H1 (cell line): ENCODE measurements at regions not wholly inside any gene's neighbourhood (a gene's known extent, or its start where the extent isn't known, plus 50 kb on each side); places are given as distances from the start of the nearest gene placed in this dataset.

Experiments used
- CTCF ChIA-PET: fragments of 300-600 bp; sonication (Branson Sonifier 250); formaldehyde crosslinking; loops from one replicate; lab custom pipeline; 2021; ENCODE audit not compliant: partially characterized antibody; lab: Charles Lee
- POLR2A ChIA-PET: fragments of 300-600 bp; sonication (Branson Sonifier 250); formaldehyde crosslinking; loops from one replicate; lab custom pipeline; 2021; ENCODE audit warnings: inconsistent platforms; ENCODE audit not compliant: partially characterized antibody; lab: Charles Lee
- DNase-seq, 2 experiments: peaks; one replicate each; pipeline versions ENCODE4 v3.0.0 to v3.0.0-alpha.2; 2010 to 2022; ENCODE audit warnings: low spot score in 2 of 2, low read depth in 1 of 2, mixed read lengths in 1 of 2
- FAIRE-seq: peaks from 2 replicates; lab custom pipeline; 2011; peaks lifted over from hg19 to GRCh38; lab: Jason Lieb, UNC
- H2AFZ ChIP-seq: 2 replicates; pipeline ENCODE4 v1.8.1; 2012; ENCODE audit warnings: low read length, inconsistent platforms
- H2AK5ac ChIP-seq: 2 replicates; pipeline ENCODE4 v1.6.1; 2013; ENCODE audit warnings: low read depth, low read length
- H2BK120ac ChIP-seq: replicated peaks from 2 replicates; pipeline ENCODE3; 2013; ENCODE audit warnings: low read depth, low read length, inconsistent platforms
- H2BK12ac ChIP-seq: 2 replicates; pipeline ENCODE4 v1.6.1; 2013; ENCODE audit warnings: low read depth, low read length
- H2BK15ac ChIP-seq: 2 replicates; pipeline ENCODE4 v1.6.1; 2013; ENCODE audit warnings: low read length
- H2BK20ac ChIP-seq: 2 replicates; pipeline ENCODE4 v1.6.1; 2013; ENCODE audit warnings: low read length
- H2BK5ac ChIP-seq: 2 replicates; pipeline ENCODE4 v1.6.1; 2013; ENCODE audit warnings: low read depth, low read length
- H3K14ac ChIP-seq: 2 replicates; pipeline ENCODE4 v1.6.1; 2013; ENCODE audit warnings: inconsistent platforms; ENCODE audit not compliant: insufficient read length
- H3K18ac ChIP-seq: 2 replicates; pipeline ENCODE4 v1.6.1; 2013; ENCODE audit warnings: low read length; ENCODE audit errors: extremely low read depth
- H3K23ac ChIP-seq: 2 replicates; pipeline ENCODE4 v1.6.1; 2013; ENCODE audit warnings: inconsistent platforms; ENCODE audit not compliant: insufficient read length
- H3K23me2 ChIP-seq: 2 replicates; pipeline ENCODE4 v1.6.1; 2013; ENCODE audit warnings: low read depth, low read length
- H3K27ac ChIP-seq: 2 replicates; pipeline ENCODE4 v1.6.1; 2011; ENCODE audit warnings: low read depth, low read length, inconsistent platforms
- H3K27me3 ChIP-seq, 4 experiments: replicated peaks in 1 of 4; 1 replicate in 1 of 4; 2 replicates in 3 of 4; pipeline versions ENCODE4 v1.6.1 to v1.8.1; 2011 to 2013; ENCODE audit warnings: low read length in 3 of 4, mild to moderate bottlenecking in 3 of 4, inconsistent platforms in 2 of 4, mixed read lengths in 2 of 4, moderate library complexity in 1 of 4; ENCODE audit not compliant: control insufficient read depth in 3 of 4, insufficient read depth in 3 of 4; ENCODE audit errors: extremely low read depth in 1 of 4
- H3K36me3 ChIP-seq, 4 experiments: 2 replicates each; pipeline versions ENCODE4 v1.6.1 to v1.8.1; 2011 to 2013; ENCODE audit warnings: mild to moderate bottlenecking in 4 of 4, low read length in 3 of 4, moderate library complexity in 2 of 4, control low read depth in 1 of 4, inconsistent platforms in 1 of 4; ENCODE audit not compliant: insufficient read depth in 4 of 4, control insufficient read depth in 2 of 4
- H3K4ac ChIP-seq: replicated peaks from 2 replicates; pipeline ENCODE3; 2013; ENCODE audit warnings: low read length, low read depth, mixed read lengths, inconsistent platforms; ENCODE audit not compliant: insufficient read length
- H3K4me1 ChIP-seq, 4 experiments: replicated peaks in 1 of 4; 1 replicate in 1 of 4; 2 replicates in 3 of 4; pipeline versions ENCODE4 v1.6.1 to v1.8.1; 2011 to 2013; ENCODE audit warnings: low read length in 3 of 4, inconsistent platforms in 2 of 4, mixed read lengths in 1 of 4; ENCODE audit not compliant: insufficient read depth in 4 of 4, control insufficient read depth in 3 of 4
- H3K4me2 ChIP-seq, 2 experiments: 2 replicates each; pipeline versions ENCODE4 v1.6.1 to v1.8.1; 2011 to 2013; ENCODE audit warnings: low read depth in 2 of 2, low read length in 2 of 2, control low read depth in 1 of 2, inconsistent platforms in 1 of 2, mild to moderate bottlenecking in 1 of 2; ENCODE audit not compliant: insufficient read depth in 1 of 2
- H3K4me3 ChIP-seq, 4 experiments: fragments of 200-600, 300-600 bp in 1 of 4; sonication (generic), shearing (Covaris generic), sonication (Bioruptor Twin) in 1 of 4; 2 replicates each; pipeline versions ENCODE4 v1.5.1 to v1.8.1; 2011 to 2016; ENCODE audit warnings: low read length in 4 of 4, low read depth in 3 of 4, control low read depth in 2 of 4, inconsistent platforms in 2 of 4, mild to moderate bottlenecking in 2 of 4, mixed read lengths in 1 of 4, moderate library complexity in 1 of 4; ENCODE audit not compliant: insufficient read depth in 2 of 4; ENCODE audit errors: extremely low read depth in 1 of 4
- H3K56ac ChIP-seq: replicated peaks from 2 replicates; pipeline ENCODE3; 2013; ENCODE audit warnings: low read depth, mild to moderate bottlenecking, mixed read lengths, low read length, inconsistent platforms; ENCODE audit not compliant: insufficient read length
- H3K79me1 ChIP-seq: 2 replicates; pipeline ENCODE4 v1.6.1; 2013; ENCODE audit warnings: low read depth, low read length, control low read depth
- H3K79me2 ChIP-seq, 2 experiments: 2 replicates each; pipeline versions ENCODE4 v1.6.1 to v1.8.1; 2012 to 2013; ENCODE audit warnings: low read length in 2 of 2, mild to moderate bottlenecking in 2 of 2, inconsistent platforms in 1 of 2; ENCODE audit not compliant: insufficient read depth in 2 of 2, control insufficient read depth in 1 of 2
- H3K9ac ChIP-seq, 4 experiments: replicated peaks in 1 of 4; 1 replicate in 1 of 4; 2 replicates in 3 of 4; pipeline versions ENCODE4 v1.6.1 to v1.8.1; 2011 to 2013; ENCODE audit warnings: low read depth in 3 of 4, low read length in 3 of 4, control low read depth in 2 of 4, mild to moderate bottlenecking in 2 of 4, moderate library complexity in 2 of 4, inconsistent platforms in 1 of 4; ENCODE audit errors: extremely low read depth in 1 of 4
- H3K9me3 ChIP-seq, 2 experiments: 2 replicates each; pipeline versions ENCODE4 v1.6.1 to v1.8.1; 2012 to 2013; ENCODE audit warnings: mild to moderate bottlenecking in 2 of 2, moderate library complexity in 2 of 2, control low read depth in 1 of 2, inconsistent platforms in 1 of 2, low read depth in 1 of 2, low read length in 1 of 2, mixed read lengths in 1 of 2; ENCODE audit not compliant: insufficient read depth in 2 of 2
- H4K20me1 ChIP-seq, 2 experiments: replicated peaks in 1 of 2; 2 replicates each; pipeline versions ENCODE3 to v1.8.1; 2011 to 2013; ENCODE audit warnings: inconsistent platforms in 2 of 2, low read length in 2 of 2, mild to moderate bottlenecking in 1 of 2; ENCODE audit not compliant: insufficient read depth in 2 of 2, control insufficient read depth in 1 of 2
- H4K5ac ChIP-seq: 2 replicates; pipeline ENCODE4 v1.6.1; 2013; ENCODE audit warnings: low read length, low read depth, mixed read lengths, inconsistent platforms; ENCODE audit not compliant: insufficient read length
- H4K8ac ChIP-seq: 2 replicates; pipeline ENCODE4 v1.8.0; 2013; ENCODE audit warnings: mild to moderate bottlenecking, moderate library complexity, low read length, inconsistent platforms; ENCODE audit not compliant: insufficient read depth; ENCODE audit errors: extremely low read depth
- H4K91ac ChIP-seq: replicated peaks from 2 replicates; pipeline ENCODE3; 2013; ENCODE audit warnings: low read length, mixed read lengths, inconsistent platforms; ENCODE audit not compliant: insufficient read length
- KDM5A ChIP-seq: fragments of 200-600 bp; IDR thresholded peaks from 2 replicates; pipeline ENCODE4 v1.7.1; 2012; ENCODE audit warnings: mild to moderate bottlenecking, low read length, inconsistent platforms, mixed read lengths
- USF2 ChIP-seq: IDR thresholded peaks from 2 replicates; pipeline ENCODE4 v1.6.1; 2011; ENCODE audit warnings: low read length, improper control_type of control experiment
- WGBS, 2 experiments: shearing (Covaris generic) in 1 of 2; methylation state at CpG; one replicate each; pipeline versions ENCODE4 v1.1.6 to v1.1.7; 2013 to 2015; ENCODE audit warnings: low lambda C conversion rate in 2 of 2, mixed read lengths in 2 of 2, inconsistent platforms in 1 of 2, low coverage in 1 of 2, missing lambda C conversion rate in 1 of 2; ENCODE audit not compliant: insufficient replicate concordance in 2 of 2, insufficient coverage in 1 of 2, insufficient read length in 1 of 2; ENCODE audit errors: extremely low coverage in 1 of 2, missing lambda C conversion rate in 1 of 2; 5-methylcytosine and 5-hydroxymethylcytosine counted together

GRCh38 chrX:20445109-20445508 lies 178.4 kb upstream of the RPS6KA3 start:
- no peak overlapping the region for H2BK120ac ChIP-seq
- no peak overlapping the region for H2BK5ac ChIP-seq
- no peak overlapping the region for H2AK5ac ChIP-seq
- no peak overlapping the region for H3K4me3 ChIP-seq
- H3K4ac ChIP-seq, result no peak overlapping the region
- H2BK20ac ChIP-seq, result no peak overlapping the region
- no peaks in the 10 kb centered on the region for H4K20me1 ChIP-seq
- CTCF ChIA-PET, result interaction anchor here (1.0 to 2.1 kb wide), 2 partner anchors 180 to 192 kb away, joined by 4 to 7 read pairs; no protein-coding TSS in a partner anchor
- no peak overlapping the region for H3K4me2 ChIP-seq
- H2BK15ac ChIP-seq, result no peak overlapping the region
- H3K36me3 ChIP-seq, result no peaks in the 10 kb centered on the region
- DNase-seq (no peak), FAIRE-seq (no peak)
- peaks cover 0 to 3% (median 0%) of the 10 kb centered on the region in 4 experiments; a peak in 1 of 7 replicates for H3K4me1 ChIP-seq
- H3K56ac ChIP-seq, result no peak overlapping the region
- no peak overlapping the region for H3K14ac ChIP-seq
- 86% methylated on average over 2 of the region's 2 CpGs; no CpG with 5 or more reads in 1 of the 2 experiments for WGBS, 2 experiments
- no peak overlapping the region for H4K5ac ChIP-seq
- TF ChIP-seq KDM5A, result no peak
- no peak for TF ChIP-seq USF2
- H2AFZ ChIP-seq, result no peak overlapping the region
- H3K79me1 ChIP-seq, result no peaks in the 10 kb centered on the region
- H4K8ac ChIP-seq, result no peak overlapping the region
- H4K91ac ChIP-seq, result no peak overlapping the region
- H3K9ac ChIP-seq, result no peak overlapping the region
- H3K18ac ChIP-seq, result no peak overlapping the region
- H2BK12ac ChIP-seq, result no peak overlapping the region
- H3K27ac ChIP-seq, result no peak overlapping the region
- H3K23me2 ChIP-seq, result no peaks in the 10 kb centered on the region
- POLR2A ChIA-PET, result no interaction called here
- H3K79me2 ChIP-seq, result no peaks in the 10 kb centered on the region
- no peaks in the 10 kb centered on the region for H3K9me3 ChIP-seq
- H3K27me3 ChIP-seq, result no peaks in the 10 kb centered on the region
- H3K23ac ChIP-seq, result no peak overlapping the region
